HG03135 (cell line): ENCODE measurements at regions not wholly inside any gene's neighbourhood (a gene's known extent, or its start where the extent isn't known, plus 50 kb on each side); places are given as distances from the start of the nearest gene placed in this dataset.

Experiments used
- ATAC-seq: cut with Tn5 transposase; IDR thresholded peaks from one replicate; pipeline ENCODE4 v1.9.1; 2021; ENCODE audit warnings: mild to moderate bottlenecking, moderate library complexity; ENCODE audit not compliant: unreplicated experiment

DNA sequence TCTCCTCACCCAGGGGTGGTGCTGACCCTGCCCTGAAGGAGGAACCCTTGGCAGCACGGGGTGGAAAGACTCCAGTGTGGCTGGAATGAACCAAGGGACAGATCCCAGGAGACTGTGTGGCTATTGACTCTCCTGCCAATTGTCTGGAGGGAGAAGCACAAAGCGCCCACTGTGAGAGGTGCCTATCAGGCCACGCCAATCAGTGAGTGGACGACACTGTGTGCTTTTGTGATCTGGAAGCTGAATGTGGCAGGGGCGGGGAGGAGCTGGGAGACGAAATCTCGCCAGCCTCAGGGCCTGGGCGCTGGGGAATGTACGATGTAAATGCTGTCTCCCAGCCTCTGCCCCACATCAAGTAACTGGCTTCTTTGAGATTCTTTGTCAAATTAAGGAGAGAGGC is 167.1 kb downstream of the ZBTB18 start:
- ATAC-seq = no peak

DNA sequence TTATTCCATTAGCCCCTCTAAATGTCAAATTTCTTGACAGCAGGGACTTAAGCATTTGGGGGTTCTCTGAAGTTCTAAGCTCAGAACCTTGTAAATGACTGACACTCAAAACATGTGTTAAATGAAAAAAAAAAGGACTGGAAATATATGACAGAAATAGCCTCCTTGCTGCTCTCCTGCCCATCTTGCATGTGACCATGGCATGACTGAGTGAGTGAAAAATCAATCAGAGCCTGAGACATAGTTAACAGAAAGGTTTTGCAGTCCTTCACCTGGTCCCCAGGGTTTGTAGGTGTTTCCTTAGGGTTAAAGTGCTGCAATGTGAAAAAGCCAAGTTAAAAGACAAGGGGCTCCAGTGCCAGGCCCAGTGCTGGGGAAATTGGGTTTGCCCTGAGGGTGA is 168.1 kb downstream of the ZBTB18 start:
- no peak for ATAC-seq

DNA sequence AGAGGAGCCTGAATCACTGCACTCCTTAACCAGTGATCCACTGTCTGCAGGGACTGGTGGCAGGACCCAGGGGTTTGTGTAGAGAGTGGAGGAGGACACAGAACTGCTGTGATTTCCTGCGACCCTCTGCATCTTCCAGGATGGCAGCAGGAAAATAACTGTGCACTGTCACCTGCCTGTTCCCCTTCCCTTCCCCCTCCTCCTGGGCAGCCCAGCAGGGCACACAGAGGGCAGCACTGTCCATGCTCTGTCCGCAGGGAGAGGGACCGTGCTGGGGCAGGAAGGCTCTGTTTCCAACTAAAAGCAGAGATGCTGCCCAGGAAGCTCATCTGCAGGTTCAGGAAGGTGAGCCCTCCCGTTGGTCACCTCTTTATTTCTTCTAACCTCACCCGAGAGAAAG is 168.7 kb downstream of the ZBTB18 start:
- ATAC-seq = no peak

DNA sequence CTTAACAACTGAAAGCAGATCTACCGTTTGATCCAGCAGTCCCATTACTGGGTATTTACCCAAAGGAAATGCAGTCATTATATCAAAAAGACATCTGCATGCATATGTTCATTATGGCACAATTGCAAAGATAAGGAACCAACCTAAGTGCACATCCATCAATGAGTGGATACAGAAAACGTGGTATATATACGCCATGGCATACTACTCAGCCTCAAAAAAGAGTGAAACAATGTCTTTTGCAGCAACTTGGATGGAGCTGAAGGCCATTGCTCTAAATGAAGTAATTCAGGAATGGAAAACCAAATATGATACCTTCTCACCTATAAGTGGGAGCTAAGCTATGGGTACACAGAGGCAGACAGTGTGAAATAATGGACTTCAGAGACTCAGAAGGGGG is 169.3 kb downstream of the ZBTB18 start:
- no peak for ATAC-seq

DNA sequence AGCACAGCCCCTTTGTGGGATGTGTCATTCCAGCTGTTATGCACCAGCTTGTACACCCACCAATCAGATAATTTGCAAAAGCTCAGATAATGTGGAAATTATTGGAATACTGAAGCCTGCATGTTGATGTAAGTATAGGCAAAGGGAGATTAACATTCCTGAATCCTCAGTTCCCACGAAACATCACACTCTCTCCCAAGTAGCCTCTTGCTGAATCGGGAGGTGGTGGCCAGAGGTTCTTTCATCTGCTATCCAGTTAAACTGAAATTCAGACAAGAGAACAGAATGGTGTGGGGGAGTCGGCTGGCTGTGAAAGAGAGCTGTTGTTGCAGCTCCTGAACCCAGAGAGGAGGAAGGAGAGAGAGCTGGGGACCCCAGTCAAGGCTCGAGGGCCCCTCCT is 170.9 kb downstream of the ZBTB18 start:
- ATAC-seq = no peak

DNA sequence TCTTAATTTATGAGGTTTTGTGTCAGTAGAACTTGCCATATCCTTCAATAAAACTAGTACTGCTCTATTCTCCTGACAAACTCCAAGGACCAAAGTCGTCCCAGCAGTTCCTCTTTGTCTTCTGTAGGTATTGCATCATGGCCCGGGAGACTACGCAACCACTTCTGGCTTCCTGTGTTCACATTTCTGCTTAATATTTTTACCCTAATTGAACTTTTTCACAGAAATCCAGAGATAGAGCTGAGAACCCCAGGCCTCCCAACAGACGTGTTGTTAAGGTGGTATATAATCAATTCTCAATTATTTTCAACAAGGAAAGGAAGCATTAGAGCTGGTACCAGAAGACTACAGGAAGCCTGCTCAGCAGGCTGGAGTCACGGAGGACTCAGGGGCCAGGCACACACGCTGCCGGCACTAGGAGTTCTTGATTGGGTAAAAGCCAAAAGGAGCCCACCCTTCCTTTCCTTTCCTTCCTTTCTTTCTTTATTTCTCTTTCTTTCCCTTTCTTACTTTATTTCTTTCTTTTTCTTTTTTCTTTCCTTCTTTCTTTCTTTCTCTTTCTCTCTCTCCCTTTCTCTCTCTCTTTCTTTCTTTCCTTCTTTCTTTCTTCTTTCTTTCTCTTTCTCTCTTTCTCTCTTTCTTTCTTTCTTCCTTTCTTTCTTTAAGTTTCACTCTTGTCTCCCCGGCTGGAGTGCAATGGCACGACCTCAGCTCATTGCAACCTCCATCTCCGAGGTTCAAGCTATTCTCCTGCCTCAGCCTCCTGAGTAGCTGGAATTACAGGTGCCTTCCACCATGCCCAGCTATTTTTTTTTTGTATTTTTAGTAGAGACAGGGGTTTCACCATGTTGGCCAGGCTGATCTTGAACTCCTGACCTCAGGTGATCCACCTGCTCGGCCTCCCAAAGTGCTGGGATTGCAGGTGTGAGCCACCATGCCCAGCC is 173.7 kb downstream of the ZBTB18 start:
- ATAC-seq = no peak

DNA sequence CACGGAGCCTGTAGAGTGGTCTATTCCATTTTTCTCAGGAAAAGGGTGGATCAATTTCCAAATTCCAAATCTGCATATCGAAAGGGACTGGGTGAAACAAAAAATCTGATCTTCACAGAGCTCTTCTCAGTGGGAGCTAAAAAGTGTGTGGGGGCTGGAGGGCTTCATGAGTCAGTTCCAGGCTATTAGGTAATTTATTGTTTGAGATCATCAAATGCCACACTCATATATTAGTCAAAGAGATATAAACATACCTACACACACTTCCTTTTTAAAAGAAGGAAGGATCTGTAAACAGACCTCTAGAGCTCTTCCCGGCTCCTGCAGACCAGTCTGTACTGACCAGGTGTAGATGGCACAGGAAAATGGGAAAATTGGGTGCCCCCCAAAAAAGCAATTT is 175.4 kb downstream of the ZBTB18 start:
- ATAC-seq = no peak

DNA sequence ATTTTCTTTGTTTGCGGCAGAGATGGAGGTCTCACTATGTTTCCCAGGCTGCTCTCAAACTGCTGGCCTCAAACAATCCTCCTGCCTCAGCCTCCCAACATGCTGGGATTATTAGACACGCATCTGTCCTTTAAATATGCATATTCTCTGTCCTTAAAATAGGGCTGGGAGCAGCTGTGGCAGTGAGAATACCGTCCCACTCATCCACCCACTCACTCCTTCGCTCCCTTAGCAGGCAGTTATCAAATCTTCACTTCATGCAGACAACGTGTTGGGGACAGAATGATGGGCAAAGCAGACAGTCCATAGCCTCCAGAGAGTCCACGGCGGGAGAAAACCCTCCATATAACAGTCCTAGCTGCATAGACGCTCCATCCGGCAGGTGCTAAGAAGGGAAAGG is 179.4 kb downstream of the ZBTB18 start:
- ATAC-seq = no peak

DNA sequence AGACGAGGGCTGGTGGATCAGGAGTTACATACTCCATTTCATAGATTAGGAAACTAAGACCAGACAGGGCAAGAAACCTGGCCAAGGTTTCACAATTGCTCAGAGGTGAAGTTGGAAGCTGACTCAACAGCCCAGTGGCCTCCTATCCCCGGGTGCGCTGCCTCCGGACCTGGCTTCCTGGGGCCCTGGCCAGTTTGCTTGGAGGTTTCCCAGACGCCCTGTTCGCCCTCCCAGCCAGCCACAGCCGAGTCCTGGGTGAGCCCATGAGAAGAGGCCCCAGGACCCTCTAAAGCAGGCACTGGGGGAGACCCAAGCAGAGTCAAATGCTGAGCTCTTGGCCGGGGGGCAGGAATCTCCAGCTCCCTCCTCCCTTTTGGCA is 180.1 kb downstream of the ZBTB18 start:
- no peak for ATAC-seq

DNA sequence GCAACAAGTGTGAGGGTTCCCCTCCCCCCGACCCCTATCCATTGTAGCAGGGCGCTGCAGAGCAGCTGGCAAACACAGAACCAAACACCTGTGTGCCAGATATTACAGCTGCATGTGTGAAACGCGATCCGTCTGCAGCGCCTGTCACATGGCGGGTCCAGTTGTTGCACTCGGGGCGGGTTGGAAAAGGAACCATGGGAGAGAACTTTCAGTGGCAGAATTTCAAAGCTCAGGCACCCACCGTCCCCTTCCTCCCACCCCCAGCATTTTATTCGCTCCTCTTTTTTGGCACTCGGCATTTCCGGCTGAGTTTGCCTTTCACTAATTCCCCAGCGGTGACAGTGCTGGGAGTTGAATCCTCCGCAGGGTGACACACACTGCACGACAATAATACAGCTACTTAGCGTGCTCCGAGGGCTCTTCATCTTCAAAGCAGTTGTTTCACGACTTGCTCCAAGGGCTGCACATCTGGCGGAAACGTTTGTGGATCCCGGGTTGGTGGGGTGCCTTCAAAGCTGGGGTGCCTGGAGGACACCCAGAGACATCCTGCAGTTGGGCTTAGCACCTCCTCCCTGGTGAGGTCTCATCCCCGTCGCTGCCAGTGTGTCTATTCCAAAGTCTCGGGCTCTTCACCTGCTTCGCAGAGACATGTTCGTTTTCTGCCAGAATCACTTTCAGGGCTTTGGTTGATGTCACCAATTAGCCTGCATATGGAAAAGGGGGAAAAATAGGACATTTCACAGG is 180.7 kb downstream of the ZBTB18 start:
- no peak for ATAC-seq

DNA sequence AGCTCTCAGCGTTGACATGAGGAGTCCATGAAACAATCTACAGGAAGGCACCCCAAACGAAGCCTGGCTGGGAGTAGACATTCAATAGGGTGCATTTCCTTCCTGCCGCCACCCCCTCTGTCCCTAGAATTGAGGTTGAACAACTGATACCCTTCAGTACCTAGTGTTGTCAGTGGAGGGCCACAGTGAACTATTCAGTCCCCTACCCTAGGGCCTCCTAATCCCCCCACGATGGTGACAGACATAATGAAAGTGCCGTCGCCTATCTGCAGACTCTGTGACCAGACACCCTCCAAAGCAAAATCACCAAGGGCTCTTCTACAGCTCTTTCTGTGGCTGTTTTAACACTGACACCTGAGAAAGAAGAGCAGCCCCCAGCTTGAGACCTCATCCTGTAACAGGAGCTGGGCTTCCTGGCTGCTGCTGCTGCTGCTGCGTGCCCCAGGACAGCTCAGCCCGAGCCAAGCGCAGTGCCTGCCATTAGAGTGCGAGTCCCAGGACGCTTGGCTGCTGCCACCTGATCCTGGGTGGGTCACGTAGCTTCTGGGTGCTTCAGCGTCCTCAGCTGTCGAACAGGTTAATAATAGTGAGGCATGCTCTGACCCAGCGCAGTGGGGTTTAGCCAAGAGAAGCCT is 183.0 kb downstream of the ZBTB18 start:
- no peak for ATAC-seq

DNA sequence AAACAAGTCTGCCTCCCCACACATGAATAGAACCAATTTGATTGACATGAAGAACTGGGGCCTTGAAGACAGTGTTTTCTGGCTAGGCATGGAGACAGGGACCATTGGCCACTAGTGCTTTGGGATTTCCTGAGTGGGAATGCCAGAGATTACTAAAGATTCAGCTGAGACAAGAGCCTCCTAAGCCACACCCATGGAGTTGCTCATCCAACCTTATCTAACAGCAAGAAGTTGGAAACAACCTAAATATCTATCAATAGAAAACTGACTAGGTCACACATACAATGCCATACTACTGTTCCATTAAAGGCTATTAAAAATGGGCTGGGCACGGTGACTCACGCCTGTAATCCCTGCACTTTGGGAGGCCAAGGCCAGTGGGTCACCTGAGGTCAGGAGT is 184.1 kb downstream of the ZBTB18 start:
- no peak for ATAC-seq

DNA sequence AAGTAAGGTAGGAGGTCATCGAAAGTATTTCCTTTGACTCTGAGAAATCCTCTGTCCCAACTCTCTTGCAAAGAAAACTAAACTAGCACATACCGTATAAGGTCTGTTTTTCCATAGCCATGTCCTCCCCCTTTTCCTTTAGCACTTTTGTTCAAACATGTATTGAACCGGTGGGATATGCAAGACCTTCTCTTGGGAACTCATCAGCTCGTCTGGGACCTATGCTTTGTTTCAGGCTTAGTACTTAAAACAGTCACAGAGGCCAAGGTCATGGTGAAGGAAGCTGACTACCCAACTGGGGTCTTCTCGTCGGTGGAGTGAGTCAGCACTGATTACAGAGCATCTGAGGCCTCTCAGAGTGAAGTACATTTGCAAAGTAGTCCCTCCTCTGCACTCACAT is 185.0 kb downstream of the ZBTB18 start:
- no peak for ATAC-seq

DNA sequence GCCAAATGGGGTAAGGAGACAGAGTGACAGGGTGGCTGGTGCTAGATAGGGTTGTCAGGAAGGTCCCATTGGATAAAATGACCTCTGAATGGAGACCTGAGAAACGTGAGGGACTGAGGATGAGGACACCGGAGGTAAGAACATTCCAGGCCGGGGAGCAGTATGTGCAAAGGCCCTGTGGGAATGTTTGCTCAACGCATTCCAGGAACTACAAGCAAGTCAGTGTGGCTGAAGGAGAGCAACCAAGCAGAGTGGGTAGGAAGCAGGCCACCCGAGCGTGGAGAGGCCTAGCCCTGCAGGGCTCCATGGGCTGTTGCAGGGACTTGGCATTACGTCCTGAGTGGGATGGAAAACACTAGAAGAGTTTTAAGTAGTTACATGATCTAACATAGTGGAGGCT is 185.6 kb downstream of the ZBTB18 start:
- no peak for ATAC-seq

DNA sequence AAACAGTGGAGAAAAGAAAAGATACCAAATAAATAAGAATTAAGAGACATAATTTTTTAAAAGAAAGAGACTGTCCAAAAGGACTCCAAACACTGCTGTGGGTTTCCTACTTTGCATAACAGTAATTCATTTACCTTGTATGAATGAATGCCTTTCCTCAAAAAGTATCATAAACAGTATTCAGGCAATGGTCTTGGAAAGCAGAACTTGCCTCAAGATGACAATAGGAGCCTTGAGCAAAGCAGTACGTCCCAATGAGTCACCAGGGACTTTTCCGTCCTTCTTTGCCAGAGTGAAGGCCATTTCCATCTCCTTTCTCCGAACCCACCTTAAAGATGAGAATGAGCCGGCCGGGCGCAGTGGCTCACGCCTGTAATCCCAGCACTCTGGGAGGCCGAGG is 186.4 kb downstream of the ZBTB18 start:
- no peak for ATAC-seq

DNA sequence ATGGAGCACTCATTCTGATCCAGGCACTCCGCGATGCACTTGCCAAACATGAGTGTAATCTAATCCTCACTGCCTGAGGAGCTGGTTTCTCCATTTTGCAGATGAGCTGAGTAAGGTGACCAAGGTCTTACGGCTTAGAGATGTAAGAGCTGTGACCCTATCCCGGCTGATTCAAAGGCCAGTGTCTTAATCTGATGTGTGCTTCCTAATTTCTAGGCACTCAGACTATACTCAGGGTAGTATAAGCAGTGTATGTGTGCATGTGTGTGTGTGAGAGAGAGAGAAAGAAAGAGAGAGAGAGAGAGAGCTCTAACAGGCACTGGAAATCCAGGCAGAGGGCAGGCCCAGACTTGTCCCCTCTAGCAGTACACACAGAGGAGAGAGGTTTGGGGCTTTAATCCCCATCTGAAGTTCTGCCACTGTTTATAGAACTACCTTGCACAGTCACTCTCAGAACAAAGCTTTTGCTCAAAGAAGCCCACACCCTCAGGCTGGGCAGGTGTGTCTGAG is 188.2 kb downstream of the ZBTB18 start:
- ATAC-seq = no peak

DNA sequence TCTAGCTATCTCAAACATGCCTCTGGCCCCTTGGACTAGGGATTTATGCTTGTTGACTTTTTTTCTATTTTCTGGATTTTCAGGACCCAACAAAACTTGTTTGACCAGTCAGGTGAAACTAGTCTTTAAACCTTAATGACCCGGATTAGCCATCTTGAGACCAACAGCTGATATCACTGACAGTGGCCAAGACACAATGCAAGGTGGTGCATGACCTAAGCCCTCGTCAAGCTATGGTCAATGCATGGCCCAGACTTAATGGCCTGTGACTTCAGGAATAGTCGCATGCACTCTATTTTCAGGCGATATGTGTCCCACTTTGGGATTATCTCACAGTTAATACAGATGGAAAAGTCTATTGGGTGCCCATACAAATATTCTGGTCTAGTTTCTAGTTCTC is 190.4 kb downstream of the ZBTB18 start:
- no peak for ATAC-seq

DNA sequence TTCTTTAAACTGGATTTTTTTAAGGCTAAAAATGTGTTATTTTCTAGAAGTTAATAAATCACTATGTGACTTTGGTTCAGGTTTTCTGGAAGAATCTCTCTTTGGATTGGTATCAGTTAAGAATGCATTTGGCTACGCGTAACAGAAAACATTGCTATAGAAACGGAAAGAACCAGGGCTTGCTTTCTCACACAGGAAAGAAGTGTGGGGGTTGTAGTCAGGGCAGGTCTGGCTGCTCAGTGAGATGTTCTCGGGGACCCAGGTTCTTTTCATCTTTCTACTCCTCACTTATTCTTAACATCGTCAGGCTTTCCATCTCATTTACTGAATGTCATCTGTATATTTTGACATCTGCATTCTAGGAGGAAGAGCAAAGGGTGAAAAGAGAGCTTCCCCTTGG is 191.4 kb downstream of the ZBTB18 start:
- ATAC-seq = no peak

DNA sequence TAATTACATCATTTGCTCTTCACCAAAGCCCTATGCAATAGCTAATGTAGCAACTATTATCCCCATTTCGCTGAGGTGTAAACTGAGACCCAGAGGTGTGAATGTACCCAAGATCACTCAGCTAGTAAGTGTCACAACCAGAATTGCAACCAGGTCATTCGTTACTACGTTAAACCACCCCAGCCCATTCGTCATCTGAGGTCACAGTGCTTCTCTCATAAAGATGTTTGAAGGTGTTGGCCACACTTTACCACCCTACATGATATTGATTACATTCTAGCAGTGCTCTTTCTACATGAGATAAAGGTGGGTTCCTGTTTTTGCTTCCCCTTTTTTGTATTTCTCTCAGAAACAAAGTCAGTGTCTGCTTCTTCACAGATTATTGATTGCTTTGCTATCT is 195.3 kb downstream of the ZBTB18 start:
- ATAC-seq = no peak

DNA sequence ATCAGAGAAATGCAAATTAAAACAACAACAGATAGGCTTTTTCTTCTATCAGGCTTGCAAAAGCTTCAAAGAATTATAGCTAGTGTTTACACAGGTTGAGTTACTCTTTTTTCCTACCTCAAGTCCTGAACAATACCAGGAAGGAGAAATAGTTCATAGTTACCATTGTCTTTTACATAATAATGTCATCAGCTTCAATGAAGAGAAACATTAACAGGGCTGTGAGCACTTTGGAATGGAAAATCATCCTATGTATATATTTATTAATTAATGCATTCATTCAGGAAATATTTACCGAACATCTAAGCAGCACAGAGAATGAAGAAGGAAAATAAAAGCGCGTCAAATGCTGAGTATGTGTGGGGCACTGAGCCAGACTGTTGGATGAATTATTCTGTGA is 197.3 kb downstream of the ZBTB18 start:
- no peak for ATAC-seq

DNA sequence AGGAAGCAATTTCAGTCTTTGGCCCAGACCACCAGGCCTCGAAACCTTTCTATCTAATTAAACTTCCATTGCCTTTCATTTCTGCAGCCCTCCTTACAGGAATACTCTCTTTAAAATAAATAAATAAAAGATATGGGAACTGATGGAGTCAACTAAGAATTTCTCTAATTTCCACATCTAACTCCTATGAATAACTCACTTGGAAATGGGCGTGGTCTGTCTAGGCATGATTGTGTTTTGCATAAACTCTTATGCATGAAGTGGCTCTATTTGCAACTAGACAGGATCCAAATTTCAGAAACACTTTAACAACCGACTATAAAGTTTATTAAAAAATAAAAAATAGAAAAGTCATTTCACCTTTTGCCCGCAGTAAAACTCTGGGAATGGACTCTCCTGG is 199.5 kb downstream of the ADSS2 start:
- no peak for ATAC-seq

DNA sequence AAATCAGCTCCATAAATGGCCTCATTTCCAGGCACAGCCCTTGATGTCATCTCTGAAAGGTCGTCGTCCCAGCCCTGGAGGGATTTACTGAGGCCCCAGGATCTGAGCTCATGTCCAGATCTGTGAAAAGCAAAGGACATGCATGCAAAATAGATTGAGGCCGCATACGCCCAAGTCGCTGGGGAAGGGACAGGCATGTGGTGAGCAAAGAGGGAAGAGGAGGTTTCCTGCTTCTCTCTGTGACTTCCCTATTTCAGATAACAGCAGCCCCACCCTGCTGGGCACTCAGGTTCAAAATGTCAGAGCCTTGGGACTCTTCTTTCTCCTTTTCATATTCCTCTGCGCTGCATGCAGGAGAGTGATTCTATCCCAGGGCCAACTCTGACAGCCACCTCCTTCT is 197.2 kb downstream of the ADSS2 start:
- no peak for ATAC-seq
